Stimulated activated naive CD4-positive, alpha-beta T cell (primary cell): ENCODE measurements at regions not wholly inside any gene's neighbourhood (a gene's known extent, or its start where the extent isn't known, plus 50 kb on each side); places are given as distances from the start of the nearest gene placed in this dataset.

Experiments
- DNase-seq, 6 experiments: peaks; one replicate each; lab custom pipeline; 2025; lab: John Stamatoyannopoulos, UW

GRCh38 chr18:76255070-76255683 is 239.9 kb downstream of the ZNF516 start:
- no peak for DNase-seq

- no peak for DNase-seq
Observed at GRCh38 chr18:76252880-76253279, 242.2 kb downstream of the ZNF516 start.

GRCh38 chr18:76252139-76252538 is 242.9 kb downstream of the ZNF516 start:
- no peak for DNase-seq

GRCh38 chr18:76251691-76252090 is 243.4 kb downstream of the ZNF516 start:
- no peak for DNase-seq

GRCh38 chr18:76246590-76246989 is 248.5 kb downstream of the ZNF516 start:
- DNase-seq = no peak

GRCh38 chr18:76234676-76235060 is 260.4 kb downstream of the ZNF516 start:
- DNase-seq = no peak

GRCh38 chr18:76233876-76234675 is 261.0 kb downstream of the ZNF516 start:
- DNase-seq = no peak

GRCh38 chr18:76233406-76233805 is 261.6 kb downstream of the ZNF516 start:
- DNase-seq = no peak

- DNase-seq = no peak
Observed at GRCh38 chr18:76232779-76233178, 262.3 kb downstream of the ZNF516 start.

GRCh38 chr18:76232010-76232409 is 263.0 kb downstream of the ZNF516 start:
- DNase-seq = no peak

GRCh38 chr18:76231402-76231801 is 263.6 kb downstream of the ZNF516 start:
- DNase-seq = no peak

GRCh38 chr18:76230791-76231190 is 264.3 kb downstream of the ZNF516 start:
- no peak for DNase-seq

GRCh38 chr18:76228716-76229115 is 266.3 kb downstream of the ZNF516 start:
- no peak for DNase-seq

- DNase-seq = no peak
Observed at GRCh38 chr18:76227759-76228158, 267.3 kb downstream of the ZNF516 start.

- DNase-seq = no peak
Observed at GRCh38 chr18:76223403-76223802, 271.6 kb downstream of the ZNF516 start.

- no peak for DNase-seq
Observed at GRCh38 chr18:76219023-76219422, 276.0 kb downstream of the ZNF516 start.

GRCh38 chr18:76216096-76216495 is 278.9 kb downstream of the ZNF516 start:
- DNase-seq = no peak

- no peak for DNase-seq
Observed at GRCh38 chr18:76213991-76214390, 281.1 kb downstream of the ZNF516 start.

- DNase-seq = peak in 3 of 6 experiments; percentile 22 to 51 (median 30)
Observed at GRCh38 chr18:76212960-76213359, 282.1 kb downstream of the ZNF516 start.

GRCh38 chr18:76209597-76209996 is 285.4 kb downstream of the ZNF516 start:
- no peak for DNase-seq

GRCh38 chr18:76208678-76209306 is 286.2 kb downstream of the ZNF516 start:
- no peak for DNase-seq

- no peak for DNase-seq
Observed at GRCh38 chr18:76205906-76206305, 289.1 kb downstream of the ZNF516 start.

- no peak for DNase-seq
Observed at GRCh38 chr18:76203552-76203951, 291.5 kb downstream of the ZNF516 start.
